ENCODE measurements at regions not wholly inside any gene's neighbourhood (a gene's known extent, or its start where the extent isn't known, plus 50 kb on each side); places are given as distances from the start of the nearest gene placed in this dataset.

- dilution Hi-C loops (cut with MboI; ENCODE audit: extremely low pct_ligation_motif_present, low sequenced_read_pairs) = no loop called here
- Histone ChIP-seq H3K36me3 (ENCODE audit: control insufficient read depth in 2 of 2, extremely low read depth in 1 of 2, insufficient read depth in 2 of 2, low read length in 2 of 2) (no peaks in the 10 kb centered on the region), H3K4me2 (ENCODE audit: control insufficient read depth, extremely low read depth, insufficient read depth, low read depth, low read length) (no peak overlapping the region), H4K20me1 (ENCODE audit: control insufficient read depth, extremely low read depth, insufficient read depth, low read length) (no peaks in the 10 kb centered on the region), H3K27me3 (ENCODE audit: control insufficient read depth, extremely low read depth, insufficient read depth, low read length) (no peaks in the 10 kb centered on the region), H3K4me1 (ENCODE audit: control insufficient read depth, extremely low read depth, insufficient read depth, low read length) (peaks cover 17% of the 10 kb centered on the region), H3K9me1 (ENCODE audit: control insufficient read depth, extremely low read depth, insufficient read depth, low read length) (peaks cover 3% of the 10 kb centered on the region), H3K79me2 (ENCODE audit: control insufficient read depth, insufficient read depth, low read length) (no peaks in the 10 kb centered on the region), H3K27ac (ENCODE audit: control insufficient read depth, insufficient read depth, low read length) (no peak overlapping the region), H2AFZ (ENCODE audit: control insufficient read depth, low read length) (no peak overlapping the region), H3K9ac (ENCODE audit: control insufficient read depth, extremely low read depth, insufficient read depth, low read length) (no peak overlapping the region), H3K4me3 (ENCODE audit: control insufficient read depth in 2 of 3, extremely low read depth in 1 of 3, insufficient read depth in 2 of 3, low read depth in 1 of 3, low read length in 3 of 3) (no peak overlapping the region), H3K9me3 (ENCODE audit: control insufficient read depth, low read depth, low read length) (no peaks in the 10 kb centered on the region)
- TF ChIP-seq EZH2 (IDR thresholded peaks at IDR 0.05; ENCODE audit: low read length) = no peak
- no peak for TF ChIP-seq CTCF (optimal IDR thresholded peaks at IDR 0.05 in 1 of 3, IDR thresholded peaks at IDR 0.05 in 1 of 3, conservative IDR thresholded peaks at IDR 0.05 in 1 of 3; ENCODE audit: extremely low read depth in 1 of 3, insufficient read depth in 2 of 3, low read length in 3 of 3)
- DNase-seq (ENCODE audit: low read depth, low spot score) (no peak), FAIRE-seq (no peak)
These were observed 166.1 kb upstream of the BMPER start for GRCh38 chr7:33739286-33739685.

GRCh38 chr7:33742521-33742920, 162.8 kb upstream of the BMPER start:
- H2AFZ ChIP-seq (ENCODE audit: control insufficient read depth, low read length) = no peak overlapping the region
- no peaks in the 10 kb centered on the region for H4K20me1 ChIP-seq (ENCODE audit: control insufficient read depth, extremely low read depth, insufficient read depth, low read length)
- no peak overlapping the region for H3K9ac ChIP-seq (ENCODE audit: control insufficient read depth, extremely low read depth, insufficient read depth, low read length)
- H3K9me1 ChIP-seq (ENCODE audit: control insufficient read depth, extremely low read depth, insufficient read depth, low read length) = peaks cover 3% of the 10 kb centered on the region
- TF ChIP-seq EZH2 (IDR thresholded peaks at IDR 0.05; ENCODE audit: low read length) (no peak), CTCF (optimal IDR thresholded peaks at IDR 0.05 in 1 of 3, IDR thresholded peaks at IDR 0.05 in 1 of 3, conservative IDR thresholded peaks at IDR 0.05 in 1 of 3; ENCODE audit: extremely low read depth in 1 of 3, insufficient read depth in 2 of 3, low read length in 3 of 3) (no peak)
- H3K4me1 ChIP-seq (ENCODE audit: control insufficient read depth, extremely low read depth, insufficient read depth, low read length) = peaks cover 22% of the 10 kb centered on the region
- DNase-seq (ENCODE audit: low read depth, low spot score) = no peak
- H3K4me2 ChIP-seq (ENCODE audit: control insufficient read depth, extremely low read depth, insufficient read depth, low read depth, low read length) = no peak overlapping the region
- no peak for FAIRE-seq
- no peak overlapping the region for H3K27ac ChIP-seq (ENCODE audit: control insufficient read depth, insufficient read depth, low read length)
- H3K9me3 ChIP-seq (ENCODE audit: control insufficient read depth, low read depth, low read length) = no peaks in the 10 kb centered on the region
- H3K27me3 ChIP-seq (ENCODE audit: control insufficient read depth, extremely low read depth, insufficient read depth, low read length) = no peaks in the 10 kb centered on the region
- H3K36me3 ChIP-seq (ENCODE audit: control insufficient read depth in 2 of 2, extremely low read depth in 1 of 2, insufficient read depth in 2 of 2, low read length in 2 of 2) = no peaks in the 10 kb centered on the region
- no peaks in the 10 kb centered on the region for H3K79me2 ChIP-seq (ENCODE audit: control insufficient read depth, insufficient read depth, low read length)
- dilution Hi-C loops (cut with MboI; ENCODE audit: extremely low pct_ligation_motif_present, low sequenced_read_pairs) = no loop called here
- no peak overlapping the region for H3K4me3 ChIP-seq (ENCODE audit: control insufficient read depth in 2 of 3, extremely low read depth in 1 of 3, insufficient read depth in 2 of 3, low read depth in 1 of 3, low read length in 3 of 3)

All from keratinocyte (primary cell).